Coronary artery (tissue), 2 donors: ENCODE measurements at regions not wholly inside any gene's neighbourhood (a gene's known extent, or its start where the extent isn't known, plus 50 kb on each side); places are given as distances from the start of the nearest gene placed in this dataset.

Source experiments
- DNase-seq: peaks from one replicate; pipeline ENCODE4 v3.0.0-alpha.2; 2017; ENCODE audit warnings: low spot score
- H3K27ac ChIP-seq, 2 donors: fragments of 200-600 bp; sonication (generic); one replicate each; pipeline ENCODE4 v1.5.1; 2016 to 2019
- H3K4me3 ChIP-seq: fragments of 200-600 bp; sonication (generic); 2 replicates; pipeline ENCODE4 v1.5.1; 2016; ENCODE audit warnings: mild to moderate bottlenecking, moderate library complexity
- CTCF ChIP-seq: fragments of 200-600 bp; sonication (generic); IDR thresholded peaks from one replicate; pipeline ENCODE4 v1.5.1; 2019; ENCODE audit warnings: antibody characterized with exemption

GRCh38 chr2:201966691-201967438 is 66.8 kb upstream of the FZD7 start:
- Histone ChIP-seq H3K27ac (no peak overlapping the region), H3K4me3 (no peak overlapping the region)
- no peak for TF ChIP-seq CTCF
- no peak for DNase-seq

- no peak for TF ChIP-seq CTCF
- DNase-seq, result no peak
- Histone ChIP-seq H3K27ac (no peak overlapping the region), H3K4me3 (no peak overlapping the region)
These were observed 65.6 kb upstream of the FZD7 start for GRCh38 chr2:201968050-201968449.

GRCh38 chr2:201968476-201968875 is 65.2 kb upstream of the FZD7 start:
- DNase-seq, result no peak
- Histone ChIP-seq H3K4me3 (no peak overlapping the region), H3K27ac (no peak overlapping the region)
- no peak for TF ChIP-seq CTCF

GRCh38 chr2:201969241-201969937 is 64.3 kb upstream of the FZD7 start:
- no peak overlapping the region for H3K27ac ChIP-seq
- DNase-seq, result no peak
- H3K4me3 ChIP-seq, result no peak overlapping the region
- TF ChIP-seq CTCF, result no peak

GRCh38 chr2:201969938-201970785 is 63.5 kb upstream of the FZD7 start:
- DNase-seq, result no peak
- no peak overlapping the region for H3K27ac ChIP-seq
- no peak overlapping the region for H3K4me3 ChIP-seq
- TF ChIP-seq CTCF, result no peak

GRCh38 chr2:201970786-201971108 is 62.9 kb upstream of the FZD7 start:
- no peak for DNase-seq
- no peak for TF ChIP-seq CTCF
- no peak overlapping the region for H3K4me3 ChIP-seq
- no peak overlapping the region for H3K27ac ChIP-seq
